Right renal pelvis (tissue), 4 donors: ENCODE measurements at regions not wholly inside any gene's neighbourhood (a gene's known extent, or its start where the extent isn't known, plus 50 kb on each side); places are given as distances from the start of the nearest gene placed in this dataset.
A peak's percentile ranks its signal among the peaks of the same experiment; 100 is the strongest.
"Not testable (repeated sequence)": the region's sequence is repeated elsewhere in the genome, so short reads cannot be mapped to it uniquely, and the experiment has no call there.

Experiments used
- DNase-seq, 4 donors: peaks; one replicate each; pipeline ENCODE4 v3.0.0-alpha.2; 2013; ENCODE audit warnings: low read depth in 4 of 4, low spot score in 3 of 4, missing footprints in 1 of 4

DNA sequence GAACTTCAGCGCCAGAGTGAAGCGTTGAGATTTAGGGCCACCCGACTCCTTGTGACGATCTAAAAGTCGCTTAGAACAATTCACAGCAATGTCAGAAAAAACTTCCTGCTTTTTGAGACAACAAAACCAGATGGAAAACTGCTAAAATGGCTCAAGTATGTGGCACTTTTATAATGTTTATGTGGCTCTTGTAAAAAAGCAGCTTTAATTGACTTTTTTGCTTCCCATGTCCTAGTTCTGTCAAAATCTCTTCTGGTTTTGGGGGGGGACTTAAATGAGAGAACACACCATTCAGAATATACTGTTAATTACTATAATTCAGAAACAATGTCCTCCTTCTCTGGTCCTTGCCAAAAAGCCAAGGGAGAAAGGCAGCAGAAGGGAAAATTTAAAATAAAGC, 154.7 kb upstream of the LSM14A start:
- no peak for DNase-seq

GRCh38 chr19:34018546-34018945, 153.8 kb upstream of the LSM14A start:
- DNase-seq, result no peak

DNA sequence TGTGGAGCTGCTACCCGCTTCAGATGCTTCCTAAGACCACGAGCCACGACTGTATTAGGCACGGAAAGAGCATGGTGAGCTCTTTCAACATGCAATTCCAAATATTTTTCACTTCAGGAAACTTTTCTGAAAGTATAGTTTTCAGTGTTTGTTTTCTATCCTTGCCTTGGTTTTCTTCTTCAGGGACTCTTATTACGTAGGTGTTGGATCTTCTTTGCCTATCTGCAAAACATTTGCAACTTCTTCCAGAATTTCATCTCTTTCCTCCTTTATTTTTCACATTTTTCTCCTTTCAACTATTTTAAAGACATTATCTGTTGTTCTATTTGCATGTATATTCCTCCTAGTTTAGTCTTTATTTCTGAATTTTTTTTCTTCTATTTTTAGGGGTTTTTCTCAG, 148.9 kb upstream of the LSM14A start:
- no peak for DNase-seq

DNA sequence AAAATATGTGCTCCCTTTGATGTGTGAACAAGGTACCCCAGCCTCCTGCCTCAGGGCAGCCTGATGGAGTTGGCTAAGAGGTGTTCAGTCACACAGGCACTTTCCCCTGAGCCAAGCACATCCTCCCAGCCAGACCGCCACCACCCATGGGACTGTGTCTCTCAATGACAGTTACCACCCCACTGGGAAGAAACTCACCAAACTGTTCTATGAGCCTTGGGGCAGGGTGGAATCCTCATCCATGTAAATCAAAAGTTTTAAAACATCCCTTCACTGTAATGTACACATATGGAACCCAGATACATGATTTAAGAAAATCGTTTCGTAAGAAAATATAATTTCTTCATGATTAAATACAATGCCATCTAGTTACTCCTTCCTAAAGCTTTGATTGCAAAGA, 138.4 kb upstream of the LSM14A start:
- DNase-seq, result no peak

GRCh38 chr19:34034318-34034846, 137.9 kb upstream of the LSM14A start:
- DNase-seq, result no peak

- peak in 1 of 4 donors; percentile 23 for DNase-seq
Observed at GRCh38 chr19:34041925-34042521, 130.3 kb upstream of the LSM14A start.

DNA sequence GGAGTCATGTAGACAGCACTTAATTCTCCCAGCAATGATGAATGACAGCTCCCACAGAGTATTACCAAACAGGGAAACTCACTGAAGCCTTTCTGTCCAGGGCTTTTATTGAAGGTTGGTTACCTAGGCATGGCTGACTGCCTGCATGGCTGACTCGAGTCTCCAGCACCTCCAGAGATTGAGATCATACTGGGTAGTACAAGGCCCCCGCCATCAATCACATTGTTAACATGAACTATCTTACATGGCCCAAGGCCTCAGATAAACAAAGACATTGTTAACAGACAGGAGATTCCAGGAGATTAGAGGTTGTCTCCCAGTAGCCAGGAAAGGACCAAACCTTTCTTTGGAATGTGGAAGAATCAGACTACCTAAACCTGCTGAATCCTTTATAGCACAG, 128.3 kb upstream of the LSM14A start:
- no peak for DNase-seq

- DNase-seq, result no peak
Observed at GRCh38 chr19:34049944-34050343, 122.4 kb upstream of the LSM14A start.

GRCh38 chr19:34050430-34050829, 121.9 kb upstream of the LSM14A start:
- not testable (repeated sequence) for DNase-seq

- DNase-seq, result no peak
Observed at GRCh38 chr19:34051255-34051654, 121.0 kb upstream of the LSM14A start.

- no peak for DNase-seq
Observed at GRCh38 chr19:34057155-34057554, 115.1 kb upstream of the LSM14A start.

- DNase-seq, result no peak
Observed at GRCh38 chr19:34066007-34066643, 106.2 kb upstream of the LSM14A start.

- DNase-seq, result no peak
Observed at GRCh38 chr19:34067861-34068271, 104.4 kb upstream of the LSM14A start.

DNA sequence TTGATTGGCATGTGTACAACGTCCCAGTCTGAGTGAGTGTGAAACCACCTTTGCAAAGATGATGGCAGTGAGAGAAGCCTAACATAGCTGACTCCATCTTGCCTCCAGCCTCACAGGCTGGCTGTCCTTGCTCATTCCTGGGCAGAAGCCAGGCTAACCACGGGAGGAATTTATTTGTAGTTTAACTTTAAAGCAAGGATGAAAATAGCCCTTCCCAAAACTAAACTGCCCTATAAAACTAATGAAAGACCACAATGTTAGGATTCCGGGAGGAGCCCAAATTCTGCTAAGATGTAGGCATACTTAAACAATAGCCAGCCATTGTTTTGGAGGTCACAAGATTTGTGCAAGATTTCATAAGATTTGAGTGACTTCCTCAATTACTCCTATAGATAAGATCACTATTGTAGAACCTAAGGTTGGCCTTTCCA, 96.6 kb upstream of the LSM14A start:
- DNase-seq, result no peak

DNA sequence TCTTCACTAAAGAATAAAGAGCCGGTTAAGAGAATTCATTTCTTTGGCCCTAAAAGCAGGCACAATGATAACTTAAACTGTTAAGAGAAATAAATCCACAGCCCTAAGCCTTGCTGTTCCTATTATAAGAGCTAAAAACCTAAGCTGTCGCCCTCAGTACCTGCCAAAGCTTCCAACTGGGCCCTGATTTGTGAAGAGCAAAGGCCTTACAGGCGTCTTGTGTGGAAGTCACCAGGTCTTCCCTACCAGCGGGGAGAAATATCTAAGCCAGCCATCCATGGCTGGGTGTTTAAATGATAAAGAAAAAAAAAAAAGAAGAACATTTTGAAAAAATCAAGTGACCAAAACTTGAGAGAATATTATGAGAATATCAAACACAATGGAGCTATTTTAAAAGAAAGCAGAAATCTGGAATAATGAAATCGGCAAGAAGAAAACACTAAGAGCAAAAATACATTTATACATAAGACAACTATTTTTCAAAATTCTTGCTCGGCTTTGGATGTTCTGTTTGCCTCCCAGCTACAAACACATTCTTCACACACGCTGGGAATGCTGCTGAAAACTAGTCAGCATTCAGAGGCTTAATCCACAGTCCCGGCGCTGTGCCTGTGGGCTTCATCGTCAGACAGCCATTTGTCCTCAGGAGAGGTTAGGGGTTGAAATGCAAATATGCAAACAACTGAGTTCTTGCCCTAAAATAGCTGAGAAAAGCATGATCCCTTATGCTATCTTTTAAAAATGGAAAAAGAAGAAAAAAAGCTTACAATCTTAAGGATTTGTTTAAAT, 89.8 kb upstream of the LSM14A start:
- DNase-seq, result no peak

- no peak for DNase-seq
Observed at GRCh38 chr19:34084396-34085145, 87.7 kb upstream of the LSM14A start.

GRCh38 chr19:34085336-34085735, 87.0 kb upstream of the LSM14A start:
- DNase-seq, result no peak

GRCh38 chr19:34088292-34088691, 84.0 kb upstream of the LSM14A start:
- DNase-seq, result no peak

- DNase-seq, result no peak
Observed at GRCh38 chr19:34089566-34089965, 82.7 kb upstream of the LSM14A start.

DNA sequence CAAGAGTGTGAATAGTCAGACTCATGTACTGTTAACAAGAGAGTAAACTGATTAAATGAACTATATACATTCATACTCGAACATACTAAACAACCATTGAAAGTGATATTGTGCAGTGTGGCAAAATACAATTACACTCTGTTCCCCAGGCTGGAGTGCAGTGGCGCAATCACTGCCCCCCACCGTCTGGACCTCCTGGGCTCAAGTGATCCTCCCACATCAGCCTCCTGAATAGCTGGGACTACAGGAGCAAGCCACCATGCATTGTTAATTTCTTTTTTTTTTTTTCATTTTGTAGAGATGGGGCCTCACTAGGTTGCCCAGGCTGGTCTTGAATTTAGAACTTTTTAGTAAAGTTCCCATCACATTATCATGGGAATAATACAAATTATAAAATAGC, 77.3 kb upstream of the LSM14A start:
- DNase-seq, result no peak

DNA sequence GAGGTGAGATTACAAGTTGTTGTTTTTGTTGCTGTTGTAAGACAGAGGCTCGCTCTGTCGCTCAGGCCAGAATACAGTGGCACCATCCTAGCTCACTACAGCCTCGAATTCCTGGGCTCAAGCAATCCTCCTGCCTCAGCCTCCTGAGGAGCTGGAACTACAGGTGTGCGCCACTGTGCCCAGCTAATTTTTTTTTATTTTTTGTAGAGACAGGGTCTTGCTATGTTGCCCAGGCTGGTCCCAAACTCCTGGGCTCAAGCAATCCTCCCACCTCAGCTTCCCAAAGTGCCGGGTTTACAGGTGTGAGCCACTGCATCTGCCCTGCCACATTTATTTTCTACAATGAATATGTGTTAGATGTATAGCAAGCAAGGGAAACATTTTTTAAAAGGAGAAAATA, 76.9 kb upstream of the LSM14A start:
- not testable (repeated sequence) for DNase-seq
